ENCODE measurements at regions not wholly inside any gene's neighbourhood (a gene's known extent, or its start where the extent isn't known, plus 50 kb on each side); places are given as distances from the start of the nearest gene placed in this dataset.

GRCh38 chr11:122421702-122422101 is 233.8 kb upstream of the UBASH3B start:
- whole genome bisulfite sequencing, 2 donors, result 73 to 81% methylated on average over 3 of the region's 3 CpGs
- no peak for FAIRE-seq

GRCh38 chr11:122418032-122418431 is 237.5 kb upstream of the UBASH3B start:
- Histone ChIP-seq H3K27ac (no peak overlapping the region), H3K27me3 (no peaks in the 10 kb centered on the region), H3K9me3 (no peaks in the 10 kb centered on the region), H3K36me3 (no peaks in the 10 kb centered on the region), H3K4me1 (no peaks in the 10 kb centered on the region), H3K4me3 (no peak overlapping the region)
- DNase-seq (no peak), FAIRE-seq (no peak), ATAC-seq (no peak)
- WGBS, 2 donors, result 92 to 96% methylated on average over 3 of the region's 3 CpGs
- no peak for TF ChIP-seq CTCF (IDR thresholded peaks at IDR 0.05)
- intact Hi-C loops (cut with DNase I), result no loop called here

More at GRCh38 chr11:122421702-122422101, 233.8 kb upstream of the UBASH3B start:
- Histone ChIP-seq H3K36me3 (no peaks in the 10 kb centered on the region), H3K4me1 (no peaks in the 10 kb centered on the region), H3K27me3 (no peaks in the 10 kb centered on the region), H3K4me3 (no peak overlapping the region), H3K27ac (no peak overlapping the region), H3K9me3 (no peaks in the 10 kb centered on the region)
- TF ChIP-seq CTCF (IDR thresholded peaks at IDR 0.05), result no peak
- intact Hi-C loops (cut with DNase I), result no loop called here
- DNase-seq, result no peak
- ATAC-seq, result no peak

GRCh38 chr11:122414406-122415018 is 241.0 kb upstream of the UBASH3B start:
- no peak overlapping the region for H3K4me3 ChIP-seq
- no peaks in the 10 kb centered on the region for H3K36me3 ChIP-seq
- ATAC-seq (no peak), DNase-seq (no peak), FAIRE-seq (no peak)
- no peak overlapping the region for H3K27ac ChIP-seq
- TF ChIP-seq CTCF (IDR thresholded peaks at IDR 0.05), result no peak
- no peaks in the 10 kb centered on the region for H3K9me3 ChIP-seq
- H3K4me1 ChIP-seq, result no peaks in the 10 kb centered on the region
- H3K27me3 ChIP-seq, result no peaks in the 10 kb centered on the region
- intact Hi-C loops (cut with DNase I), result no loop called here
- WGBS, 2 donors, result 94 to 98% methylated on average over 2 of the region's 2 CpGs

GRCh38 chr11:122413677-122414076 is 241.8 kb upstream of the UBASH3B start:
- Histone ChIP-seq H3K4me3 (no peak overlapping the region), H3K9me3 (no peaks in the 10 kb centered on the region), H3K36me3 (no peaks in the 10 kb centered on the region), H3K27me3 (no peaks in the 10 kb centered on the region), H3K4me1 (no peaks in the 10 kb centered on the region), H3K27ac (no peak overlapping the region)
- DNase-seq (no peak), ATAC-seq (no peak), FAIRE-seq (no peak)
- intact Hi-C loops (cut with DNase I), result no loop called here
- no peak for TF ChIP-seq CTCF (IDR thresholded peaks at IDR 0.05)

- DNase-seq, result no peak
- FAIRE-seq, result no peak
- Histone ChIP-seq H3K9me3 (no peaks in the 10 kb centered on the region), H3K4me1 (no peaks in the 10 kb centered on the region), H3K4me3 (no peak overlapping the region), H3K27ac (no peak overlapping the region), H3K27me3 (no peaks in the 10 kb centered on the region), H3K36me3 (no peaks in the 10 kb centered on the region)
- intact Hi-C loops (cut with DNase I), result no loop called here
- no peak for TF ChIP-seq CTCF (IDR thresholded peaks at IDR 0.05)
- ATAC-seq, result no peak
- 39 to 47% methylated on average over 1 of the region's 1 CpG for WGBS, 2 donors
Observed at GRCh38 chr11:122412581-122412980, 242.9 kb upstream of the UBASH3B start.
